AG09319 (cell line): ENCODE measurements at regions not wholly inside any gene's neighbourhood (a gene's known extent, or its start where the extent isn't known, plus 50 kb on each side); places are given as distances from the start of the nearest gene placed in this dataset.

ENCODE experiments used
- DNase-seq: peaks from one replicate; pipeline ENCODE4 v3.0.0-alpha.2; 2010; ENCODE audit warnings: low read depth; ENCODE audit errors: extremely low read depth
- CTCF ChIP-seq: IDR thresholded peaks from 2 replicates; pipeline ENCODE4 v1.5.1; 2011; ENCODE audit warnings: low read depth, mild to moderate bottlenecking, inconsistent platforms, low read length, moderate library complexity

GRCh38 chr11:103623933-103624332, 412.5 kb upstream of the DDI1 start:
- TF ChIP-seq CTCF, result no peak
- no peak for DNase-seq

- peak; percentile 80 for DNase-seq
- no peak for TF ChIP-seq CTCF
Observed at GRCh38 chr11:103624708-103625623, 411.5 kb upstream of the DDI1 start.

- no peak for TF ChIP-seq CTCF
- DNase-seq, result no peak
Observed at GRCh38 chr11:103625624-103625965, 410.8 kb upstream of the DDI1 start.

- no peak for DNase-seq
Observed at GRCh38 chr11:103628121-103628520, 408.3 kb upstream of the DDI1 start.

GRCh38 chr11:103631841-103632240, 404.6 kb upstream of the DDI1 start:
- no peak for DNase-seq
- TF ChIP-seq CTCF, result no peak

More at GRCh38 chr11:103628121-103628520, 408.3 kb upstream of the DDI1 start:
- no peak for TF ChIP-seq CTCF

- no peak for DNase-seq
- no peak; the same call in none of the 2 replicates for TF ChIP-seq CTCF
Observed at GRCh38 chr11:103633068-103633788, 403.2 kb upstream of the DDI1 start.

GRCh38 chr11:103633819-103634590, 402.4 kb upstream of the DDI1 start:
- DNase-seq, result no peak
- no peak for TF ChIP-seq CTCF
